Activated naive CD4-positive, alpha-beta T cell treated with anti-CD3 and anti-CD28 coated beads, Interleukin-2, amount 50 U/mL, for 24 hours (primary cell): ENCODE measurements at regions not wholly inside any gene's neighbourhood (a gene's known extent, or its start where the extent isn't known, plus 50 kb on each side); places are given as distances from the start of the nearest gene placed in this dataset.

Source experiments
- H3K27ac Mint-ChIP-seq: one replicate; pipeline ENCODE4 v1.8.0; 2021; ENCODE audit warnings: mild to moderate bottlenecking, mixed read lengths
- H3K27me3 Mint-ChIP-seq: one replicate; pipeline ENCODE4 v1.8.0; 2021; ENCODE audit warnings: mixed read lengths
- H3K36me3 Mint-ChIP-seq: one replicate; pipeline ENCODE4 v1.8.0; 2021; ENCODE audit warnings: mixed read lengths
- H3K4me1 Mint-ChIP-seq: one replicate; pipeline ENCODE4 v1.8.0; 2021; ENCODE audit warnings: mixed read lengths
- H3K4me3 Mint-ChIP-seq: one replicate; pipeline ENCODE4 v1.8.0; 2021; ENCODE audit warnings: mild to moderate bottlenecking, mixed read lengths
- H3K9me3 Mint-ChIP-seq: one replicate; pipeline ENCODE4 v1.8.0; 2021; ENCODE audit warnings: mixed read lengths

- Mint-ChIP-seq H3K36me3 (no peaks in the 10 kb centered on the region), H3K27ac (no peak overlapping the region), H3K27me3 (no peaks in the 10 kb centered on the region), H3K9me3 (peaks cover 5% of the 10 kb centered on the region), H3K4me3 (no peak overlapping the region), H3K4me1 (no peaks in the 10 kb centered on the region)
These were observed 575.1 kb upstream of the UBE2E2 start for GRCh38 chr3:22627993-22628499.

DNA sequence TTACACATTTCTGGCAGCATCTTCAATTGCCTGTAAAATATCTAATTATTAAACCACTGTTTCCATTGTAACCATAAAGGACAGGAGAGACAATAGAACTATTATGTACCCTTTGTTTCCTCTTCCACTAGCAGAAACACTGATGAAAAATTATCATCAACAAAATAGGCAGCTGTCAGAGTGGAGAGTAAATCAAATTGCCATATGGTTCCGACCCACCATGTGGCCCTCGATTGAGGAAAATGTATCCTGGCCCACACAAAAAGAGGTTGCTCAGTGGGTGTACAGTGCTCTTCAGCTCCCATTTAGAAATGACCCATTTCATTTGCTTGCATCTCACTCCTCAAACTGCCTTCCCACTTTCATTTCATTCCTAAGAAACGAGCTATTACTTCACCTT, 570.6 kb upstream of the UBE2E2 start:
- H3K9me3 Mint-ChIP-seq, result no peaks in the 10 kb centered on the region
- H3K36me3 Mint-ChIP-seq, result no peaks in the 10 kb centered on the region
- H3K4me3 Mint-ChIP-seq, result no peak overlapping the region
- no peaks in the 10 kb centered on the region for H3K4me1 Mint-ChIP-seq
- no peak overlapping the region for H3K27ac Mint-ChIP-seq
- H3K27me3 Mint-ChIP-seq, result no peaks in the 10 kb centered on the region

DNA sequence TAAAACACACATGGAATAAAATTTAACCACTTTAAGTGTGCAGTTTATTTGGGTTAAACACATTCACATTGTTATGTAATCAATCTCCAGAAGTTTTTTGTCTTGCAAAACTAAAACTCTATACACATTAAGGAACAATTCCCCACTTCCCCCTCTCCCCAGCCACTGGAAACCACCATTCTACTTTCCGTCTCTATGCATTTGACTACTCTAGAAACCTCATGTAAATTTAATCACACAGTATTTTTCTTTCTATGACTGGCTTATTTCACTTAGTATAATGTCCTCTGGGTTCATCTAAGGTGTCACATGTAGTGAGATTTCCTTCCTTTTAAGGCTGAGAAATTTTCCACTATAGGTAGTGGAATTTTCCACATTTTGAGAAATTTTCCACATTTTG, 568.7 kb upstream of the UBE2E2 start:
- no peak overlapping the region for H3K27ac Mint-ChIP-seq
- H3K4me1 Mint-ChIP-seq, result no peaks in the 10 kb centered on the region
- H3K4me3 Mint-ChIP-seq, result no peak overlapping the region
- H3K9me3 Mint-ChIP-seq, result peaks cover 6% of the 10 kb centered on the region
- H3K27me3 Mint-ChIP-seq, result no peaks in the 10 kb centered on the region
- no peaks in the 10 kb centered on the region for H3K36me3 Mint-ChIP-seq

GRCh38 chr3:22659651-22660475, 543.3 kb upstream of the UBE2E2 start:
- H3K9me3 Mint-ChIP-seq, result peaks cover 5% of the 10 kb centered on the region
- no peaks in the 10 kb centered on the region for H3K27me3 Mint-ChIP-seq
- H3K4me3 Mint-ChIP-seq, result no peak overlapping the region
- H3K36me3 Mint-ChIP-seq, result no peaks in the 10 kb centered on the region
- H3K27ac Mint-ChIP-seq, result no peak overlapping the region
- H3K4me1 Mint-ChIP-seq, result no peaks in the 10 kb centered on the region

GRCh38 chr3:22660606-22661005, 542.5 kb upstream of the UBE2E2 start:
- Mint-ChIP-seq H3K27ac (no peak overlapping the region), H3K9me3 (peaks cover 5% of the 10 kb centered on the region), H3K4me3 (no peak overlapping the region), H3K36me3 (no peaks in the 10 kb centered on the region), H3K4me1 (no peaks in the 10 kb centered on the region), H3K27me3 (no peaks in the 10 kb centered on the region)

GRCh38 chr3:22661121-22661700, 541.9 kb upstream of the UBE2E2 start:
- Mint-ChIP-seq H3K4me3 (no peak overlapping the region), H3K27me3 (no peaks in the 10 kb centered on the region), H3K4me1 (no peaks in the 10 kb centered on the region), H3K36me3 (no peaks in the 10 kb centered on the region), H3K27ac (no peak overlapping the region), H3K9me3 (no peaks in the 10 kb centered on the region)

DNA sequence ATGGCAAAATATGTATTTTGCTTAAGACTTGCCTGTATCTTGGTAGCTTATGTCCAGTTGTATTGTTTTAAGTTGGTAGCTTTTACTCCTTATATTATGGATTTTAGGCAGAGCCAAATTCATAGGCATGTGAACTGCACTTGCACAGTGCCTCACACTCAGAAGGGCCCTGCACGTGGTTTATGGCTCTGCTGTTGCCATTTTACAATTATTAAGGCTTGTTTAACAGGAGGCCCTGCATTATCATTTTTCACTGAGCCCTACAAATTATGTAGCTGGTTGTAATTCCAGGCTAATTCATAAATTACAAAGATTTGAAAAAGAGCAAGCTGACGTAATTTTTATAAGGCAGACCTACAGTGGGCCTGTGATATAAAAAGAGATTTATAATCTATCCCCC, 537.6 kb upstream of the UBE2E2 start:
- Mint-ChIP-seq H3K27me3 (no peaks in the 10 kb centered on the region), H3K9me3 (no peaks in the 10 kb centered on the region), H3K4me1 (no peaks in the 10 kb centered on the region), H3K4me3 (no peak overlapping the region), H3K36me3 (no peaks in the 10 kb centered on the region), H3K27ac (no peak overlapping the region)

DNA sequence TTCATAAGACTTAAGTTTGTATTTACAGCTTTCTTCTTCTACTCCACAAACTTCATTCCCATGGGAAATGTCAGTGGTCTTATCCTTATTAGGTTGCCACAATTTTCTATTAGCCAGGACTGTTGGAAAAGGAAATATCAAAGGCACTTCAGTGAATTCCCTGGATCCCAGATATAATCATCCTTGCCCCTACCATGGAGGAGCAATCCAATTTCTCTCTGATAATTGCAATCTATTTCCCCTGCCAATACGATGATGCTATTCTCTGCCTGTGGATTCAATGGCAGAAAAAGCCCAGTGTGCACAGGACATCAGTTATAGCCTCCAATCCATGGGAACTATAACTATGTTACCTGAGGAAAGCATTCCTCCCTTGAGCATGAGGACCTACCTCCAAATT, 536.4 kb upstream of the UBE2E2 start:
- Mint-ChIP-seq H3K4me3 (no peak overlapping the region), H3K36me3 (no peaks in the 10 kb centered on the region), H3K27ac (no peak overlapping the region), H3K9me3 (no peaks in the 10 kb centered on the region), H3K4me1 (no peaks in the 10 kb centered on the region), H3K27me3 (no peaks in the 10 kb centered on the region)

- Mint-ChIP-seq H3K4me3 (no peak overlapping the region), H3K27ac (no peak overlapping the region), H3K9me3 (peaks cover 6% of the 10 kb centered on the region), H3K27me3 (no peaks in the 10 kb centered on the region), H3K4me1 (no peaks in the 10 kb centered on the region), H3K36me3 (no peaks in the 10 kb centered on the region)
These were observed 531.3 kb upstream of the UBE2E2 start for GRCh38 chr3:22671848-22672247.

- H3K27ac Mint-ChIP-seq, result no peak overlapping the region
- H3K9me3 Mint-ChIP-seq, result peaks cover 8% of the 10 kb centered on the region
- H3K27me3 Mint-ChIP-seq, result no peaks in the 10 kb centered on the region
- H3K36me3 Mint-ChIP-seq, result no peaks in the 10 kb centered on the region
- H3K4me3 Mint-ChIP-seq, result no peak overlapping the region
- no peaks in the 10 kb centered on the region for H3K4me1 Mint-ChIP-seq
These were observed 518.4 kb upstream of the UBE2E2 start for GRCh38 chr3:22684739-22685138.

GRCh38 chr3:22685597-22685996, 517.5 kb upstream of the UBE2E2 start:
- Mint-ChIP-seq H3K27ac (no peak overlapping the region), H3K27me3 (no peaks in the 10 kb centered on the region), H3K4me1 (no peaks in the 10 kb centered on the region), H3K9me3 (peaks cover 8% of the 10 kb centered on the region), H3K4me3 (no peak overlapping the region), H3K36me3 (no peaks in the 10 kb centered on the region)

- H3K9me3 Mint-ChIP-seq, result peaks cover 8% of the 10 kb centered on the region
- no peak overlapping the region for H3K4me3 Mint-ChIP-seq
- no peaks in the 10 kb centered on the region for H3K27me3 Mint-ChIP-seq
- H3K4me1 Mint-ChIP-seq, result no peaks in the 10 kb centered on the region
- H3K36me3 Mint-ChIP-seq, result no peaks in the 10 kb centered on the region
- no peak overlapping the region for H3K27ac Mint-ChIP-seq
These were observed 511.7 kb upstream of the UBE2E2 start for GRCh38 chr3:22691407-22691806.

DNA sequence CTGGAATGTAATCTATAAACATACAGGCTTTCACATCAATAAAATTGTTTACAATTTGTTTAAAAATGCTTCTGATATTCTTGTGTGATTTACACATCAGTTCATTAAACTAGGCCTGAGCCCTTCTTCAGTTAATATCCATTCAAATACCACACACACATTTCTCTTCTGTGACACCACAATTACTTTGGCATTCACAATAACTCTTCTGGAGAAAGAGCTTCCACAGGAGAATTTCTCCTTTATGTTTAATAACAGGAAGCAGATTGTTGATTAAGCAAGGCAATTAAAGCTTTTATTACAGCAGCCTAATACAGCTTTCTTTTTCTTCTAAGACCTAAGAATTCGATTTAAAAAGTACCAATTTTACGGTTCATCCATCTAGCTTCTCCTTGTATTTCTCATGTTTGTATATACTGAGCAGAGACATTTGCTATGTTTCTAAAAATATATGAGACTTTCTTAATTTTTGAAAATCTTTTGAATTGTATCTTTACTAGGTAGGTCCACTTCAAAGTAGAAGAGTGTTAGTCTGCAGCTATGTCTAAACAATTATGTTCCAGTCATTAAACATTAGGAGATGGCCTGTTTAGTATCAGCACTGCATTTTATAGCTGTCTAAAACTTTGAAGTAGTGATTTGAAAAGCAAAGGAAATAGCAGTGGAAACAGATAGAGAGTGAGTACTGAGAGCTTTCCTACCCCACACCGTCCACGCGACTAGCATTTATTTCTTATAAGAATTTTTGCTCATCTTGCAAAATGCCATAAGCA, 511.1 kb upstream of the UBE2E2 start:
- Mint-ChIP-seq H3K4me3 (no peak overlapping the region), H3K9me3 (peaks cover 2% of the 10 kb centered on the region), H3K27ac (no peak overlapping the region), H3K27me3 (no peaks in the 10 kb centered on the region), H3K4me1 (no peaks in the 10 kb centered on the region), H3K36me3 (no peaks in the 10 kb centered on the region)

GRCh38 chr3:22700876-22701275, 502.3 kb upstream of the UBE2E2 start:
- H3K27me3 Mint-ChIP-seq, result no peaks in the 10 kb centered on the region
- no peaks in the 10 kb centered on the region for H3K36me3 Mint-ChIP-seq
- no peaks in the 10 kb centered on the region for H3K4me1 Mint-ChIP-seq
- no peak overlapping the region for H3K4me3 Mint-ChIP-seq
- no peak overlapping the region for H3K27ac Mint-ChIP-seq
- no peaks in the 10 kb centered on the region for H3K9me3 Mint-ChIP-seq

GRCh38 chr3:22704166-22704565, 499.0 kb upstream of the UBE2E2 start:
- H3K4me3 Mint-ChIP-seq, result no peak overlapping the region
- H3K27ac Mint-ChIP-seq, result no peak overlapping the region
- H3K9me3 Mint-ChIP-seq, result peaks cover 4% of the 10 kb centered on the region
- no peaks in the 10 kb centered on the region for H3K36me3 Mint-ChIP-seq
- H3K27me3 Mint-ChIP-seq, result no peaks in the 10 kb centered on the region
- no peaks in the 10 kb centered on the region for H3K4me1 Mint-ChIP-seq
